Panc1 (cell line): ENCODE measurements at regions not wholly inside any gene's neighbourhood (a gene's known extent, or its start where the extent isn't known, plus 50 kb on each side); places are given as distances from the start of the nearest gene placed in this dataset.
A peak's percentile ranks its signal among the peaks of the same experiment; 100 is the strongest.

Experiments
- ATAC-seq: fragments of 200-7000 bp; cut with Tn5 transposase; 2 replicates; pipeline ENCODE4 v1.9.1; 2020; ENCODE audit warnings: mild to moderate bottlenecking, moderate library complexity
- BruUV-seq: library from RNA; stranded (reverse); fragments of 400-500 nt; replicated peaks from 2 replicates; lab custom pipeline; 2021; lab: Mats Ljungman, UMichigan
- CTCF ChIA-PET: fragments of 300-600 bp; sonication (Branson Sonifier 250); formaldehyde crosslinking; loops from one replicate; lab custom pipeline; 2022; ENCODE audit warnings: antibody characterized with exemption; lab: Charles Lee
- POLR2A ChIA-PET: fragments of 300-600 bp; sonication (Branson Sonifier 250); formaldehyde crosslinking; loops from one replicate; lab custom pipeline; 2022; ENCODE audit warnings: antibody characterized with exemption; lab: Charles Lee
- DNase-seq: peaks from one replicate; pipeline ENCODE4 v3.0.0-alpha.2; 2010; ENCODE audit warnings: low read depth, low spot score
- H3K27ac ChIP-seq: 2 replicates; pipeline ENCODE4 v1.5.1; 2011; ENCODE audit warnings: mild to moderate bottlenecking, low read length, inconsistent platforms
- H3K27me3 ChIP-seq: fragments of 200-500 bp; sonication (Bioruptor generic); 2 replicates; pipeline ENCODE4 v1.6.0; 2014; ENCODE audit warnings: low read length, inconsistent platforms; ENCODE audit not compliant: control insufficient read depth, insufficient read depth
- H3K36me3 ChIP-seq: fragments of 200-500 bp; sonication (Bioruptor generic); 2 replicates; pipeline ENCODE4 v1.5.1; 2014; ENCODE audit warnings: inconsistent platforms, mild to moderate bottlenecking, low read length, moderate library complexity; ENCODE audit not compliant: control insufficient read depth, insufficient read depth
- H3K4me1 ChIP-seq: 2 replicates; pipeline ENCODE4 v1.5.1; 2011; ENCODE audit warnings: inconsistent platforms, mild to moderate bottlenecking, low read length, moderate library complexity; ENCODE audit not compliant: control insufficient read depth, insufficient read depth
- H3K4me3 ChIP-seq, 2 experiments: 2 replicates each; pipeline ENCODE4 v1.5.1; 2011 to 2012; ENCODE audit warnings: low read depth in 2 of 2, low read length in 2 of 2, mild to moderate bottlenecking in 2 of 2, inconsistent platforms in 1 of 2, moderate library complexity in 1 of 2
- H3K9me3 ChIP-seq: fragments of 200-500 bp; sonication (Bioruptor generic); 2 replicates; pipeline ENCODE4 v1.5.1; 2014; ENCODE audit warnings: low read depth, mild to moderate bottlenecking, inconsistent platforms, low read length, moderate library complexity; ENCODE audit not compliant: control insufficient read depth, insufficient read depth
- POLR2AphosphoS5 ChIP-seq: IDR thresholded peaks from 2 replicates; pipeline ENCODE4 v1.6.1; 2012; ENCODE audit warnings: mild to moderate bottlenecking, low read depth, low read length, moderate library complexity
- SIN3A ChIP-seq: IDR thresholded peaks from 2 replicates; pipeline ENCODE4 v1.6.1; 2012; ENCODE audit warnings: low read depth, mild to moderate bottlenecking, low read length, moderate library complexity, borderline replicate concordance; ENCODE audit not compliant: insufficient read depth
- TCF7L2 ChIP-seq: IDR thresholded peaks from 2 replicates; pipeline ENCODE4 v1.6.1; 2011; ENCODE audit warnings: mild to moderate bottlenecking, low read depth, low read length, inconsistent platforms
- in situ Hi-C: cut with HindIII; loops from 2 replicates; pipeline ENCODE4 v1.10.0; 2016; ENCODE audit warnings: low sequenced_read_pairs, low pct_unique_long_range_greater_than_20kb
- intact Hi-C: fragments of 100-400 bp; cut with micrococcal nuclease; formaldehyde crosslinking; loops from one replicate; pipeline ENCODE4 v1.10.0; 2022; ENCODE audit not compliant: unreplicated experiment
- TF ChIP-seq, protein P1 (sequence below): fragments of 450-650 bp; IDR thresholded peaks from 2 replicates; pipeline ENCODE4 v1.5.1; 2017; ENCODE audit warnings: mild to moderate bottlenecking
- TF ChIP-seq, protein P2 (sequence below), 2 experiments: IDR thresholded peaks; 2 replicates each; pipeline ENCODE4 v1.6.1; 2011 to 2012; ENCODE audit warnings: low read depth in 2 of 2, control low read depth in 1 of 2, low read length in 1 of 2, mild to moderate bottlenecking in 1 of 2, moderate library complexity in 1 of 2; ENCODE audit not compliant: insufficient read depth in 1 of 2

DNA sequence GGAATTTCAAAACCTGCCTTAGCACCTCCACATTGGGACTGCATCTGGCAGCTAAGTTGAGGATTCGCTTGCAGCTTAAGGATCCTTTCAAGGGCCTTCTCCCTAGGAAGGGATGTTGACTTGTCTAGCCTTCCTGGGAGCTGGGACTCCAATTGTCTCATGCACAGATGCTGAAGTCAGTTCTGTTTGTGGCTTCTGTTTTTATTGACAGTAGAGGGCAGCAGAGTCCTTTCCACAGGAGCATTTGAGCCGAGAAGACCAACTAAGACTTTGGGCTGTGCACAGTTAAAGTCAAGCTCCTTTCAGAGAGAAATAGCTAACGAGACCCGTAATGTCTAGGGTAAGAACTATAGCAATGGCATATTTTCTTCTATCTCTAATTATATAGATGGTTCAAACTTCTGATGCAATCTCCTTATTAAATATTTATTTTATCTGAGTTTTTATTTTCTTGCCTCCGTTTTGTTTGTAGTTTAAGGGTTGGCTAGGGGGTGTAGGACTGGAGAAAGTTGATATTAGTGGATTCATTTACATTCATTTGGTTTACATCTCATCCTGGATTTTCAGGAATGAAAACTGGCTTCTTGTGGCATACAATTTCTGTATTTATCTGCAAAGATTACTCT lies 59.7 kb upstream of the KBTBD8 start:
- TF ChIP-seq, protein P1, sequence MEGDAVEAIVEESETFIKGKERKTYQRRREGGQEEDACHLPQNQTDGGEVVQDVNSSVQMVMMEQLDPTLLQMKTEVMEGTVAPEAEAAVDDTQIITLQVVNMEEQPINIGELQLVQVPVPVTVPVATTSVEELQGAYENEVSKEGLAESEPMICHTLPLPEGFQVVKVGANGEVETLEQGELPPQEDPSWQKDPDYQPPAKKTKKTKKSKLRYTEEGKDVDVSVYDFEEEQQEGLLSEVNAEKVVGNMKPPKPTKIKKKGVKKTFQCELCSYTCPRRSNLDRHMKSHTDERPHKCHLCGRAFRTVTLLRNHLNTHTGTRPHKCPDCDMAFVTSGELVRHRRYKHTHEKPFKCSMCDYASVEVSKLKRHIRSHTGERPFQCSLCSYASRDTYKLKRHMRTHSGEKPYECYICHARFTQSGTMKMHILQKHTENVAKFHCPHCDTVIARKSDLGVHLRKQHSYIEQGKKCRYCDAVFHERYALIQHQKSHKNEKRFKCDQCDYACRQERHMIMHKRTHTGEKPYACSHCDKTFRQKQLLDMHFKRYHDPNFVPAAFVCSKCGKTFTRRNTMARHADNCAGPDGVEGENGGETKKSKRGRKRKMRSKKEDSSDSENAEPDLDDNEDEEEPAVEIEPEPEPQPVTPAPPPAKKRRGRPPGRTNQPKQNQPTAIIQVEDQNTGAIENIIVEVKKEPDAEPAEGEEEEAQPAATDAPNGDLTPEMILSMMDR = peak; percentile 81
- no peak for TF ChIP-seq POLR2AphosphoS5
- peak; percentile 35 for DNase-seq
- ChIA-PET POLR2A (no interaction called here), CTCF (interaction anchor here (0.7 to 1.3 kb wide), 2 partner anchors 33 to 1955 kb away, joined by 3 to 6 read pairs; no protein-coding TSS in a partner anchor)
- intact Hi-C loops (no loop called here), in situ Hi-C loops (no loop called here)
- peak; percentile 88 for ATAC-seq
- no TSS peak for BruUV-seq
- Histone ChIP-seq H3K27me3 (no peaks in the 10 kb centered on the region), H3K4me1 (no peaks in the 10 kb centered on the region), H3K4me3 (no peak overlapping the region), H3K27ac (no peak overlapping the region), H3K36me3 (no peaks in the 10 kb centered on the region), H3K9me3 (no peaks in the 10 kb centered on the region)

DNA sequence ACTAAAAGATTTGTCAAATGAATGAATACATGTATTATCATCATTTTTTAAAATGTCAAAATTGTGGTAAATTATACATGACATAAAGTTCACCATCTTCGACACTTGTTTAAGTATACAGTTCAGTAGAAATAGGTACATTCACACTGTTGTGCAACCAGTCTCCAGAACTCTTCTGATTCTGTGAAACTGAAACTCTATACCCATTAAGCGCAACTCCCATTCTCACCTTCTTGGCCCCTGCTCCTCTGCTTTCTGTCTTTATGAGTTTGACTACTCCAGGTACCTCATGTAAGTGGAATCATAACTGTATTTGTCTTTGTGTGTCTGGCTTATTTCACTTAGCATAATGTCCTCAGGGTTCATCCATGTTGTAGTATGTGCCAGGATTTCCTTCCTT lies 50.1 kb upstream of the KBTBD8 start:
- POLR2A ChIA-PET = no interaction called here
- ATAC-seq = no peak
- H3K4me3 ChIP-seq = no peak overlapping the region
- in situ Hi-C loops (no loop called here), intact Hi-C loops (no loop called here)
- TF ChIP-seq SIN3A (no peak), POLR2AphosphoS5 (no peak), TCF7L2 (no peak)
- TF ChIP-seq, protein P1 = no peak
- TF ChIP-seq, protein P2, sequence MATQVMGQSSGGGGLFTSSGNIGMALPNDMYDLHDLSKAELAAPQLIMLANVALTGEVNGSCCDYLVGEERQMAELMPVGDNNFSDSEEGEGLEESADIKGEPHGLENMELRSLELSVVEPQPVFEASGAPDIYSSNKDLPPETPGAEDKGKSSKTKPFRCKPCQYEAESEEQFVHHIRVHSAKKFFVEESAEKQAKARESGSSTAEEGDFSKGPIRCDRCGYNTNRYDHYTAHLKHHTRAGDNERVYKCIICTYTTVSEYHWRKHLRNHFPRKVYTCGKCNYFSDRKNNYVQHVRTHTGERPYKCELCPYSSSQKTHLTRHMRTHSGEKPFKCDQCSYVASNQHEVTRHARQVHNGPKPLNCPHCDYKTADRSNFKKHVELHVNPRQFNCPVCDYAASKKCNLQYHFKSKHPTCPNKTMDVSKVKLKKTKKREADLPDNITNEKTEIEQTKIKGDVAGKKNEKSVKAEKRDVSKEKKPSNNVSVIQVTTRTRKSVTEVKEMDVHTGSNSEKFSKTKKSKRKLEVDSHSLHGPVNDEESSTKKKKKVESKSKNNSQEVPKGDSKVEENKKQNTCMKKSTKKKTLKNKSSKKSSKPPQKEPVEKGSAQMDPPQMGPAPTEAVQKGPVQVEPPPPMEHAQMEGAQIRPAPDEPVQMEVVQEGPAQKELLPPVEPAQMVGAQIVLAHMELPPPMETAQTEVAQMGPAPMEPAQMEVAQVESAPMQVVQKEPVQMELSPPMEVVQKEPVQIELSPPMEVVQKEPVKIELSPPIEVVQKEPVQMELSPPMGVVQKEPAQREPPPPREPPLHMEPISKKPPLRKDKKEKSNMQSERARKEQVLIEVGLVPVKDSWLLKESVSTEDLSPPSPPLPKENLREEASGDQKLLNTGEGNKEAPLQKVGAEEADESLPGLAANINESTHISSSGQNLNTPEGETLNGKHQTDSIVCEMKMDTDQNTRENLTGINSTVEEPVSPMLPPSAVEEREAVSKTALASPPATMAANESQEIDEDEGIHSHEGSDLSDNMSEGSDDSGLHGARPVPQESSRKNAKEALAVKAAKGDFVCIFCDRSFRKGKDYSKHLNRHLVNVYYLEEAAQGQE (IDR thresholded peaks at IDR 0.05; ENCODE audit: insufficient read depth in 1 of 2, low read depth in 2 of 2, low read length in 1 of 2) = no peak
- H3K9me3 ChIP-seq = no peaks in the 10 kb centered on the region
- DNase-seq = no peak
- BruUV-seq = no TSS peak
- H3K27me3 ChIP-seq = peaks cover 3% of the 10 kb centered on the region; the same call in 1 of the 2 replicates
- H3K36me3 ChIP-seq = no peaks in the 10 kb centered on the region
- CTCF ChIA-PET = no interaction called here
- no peak overlapping the region for H3K27ac ChIP-seq
- H3K4me1 ChIP-seq = no peaks in the 10 kb centered on the region
